ENCODE measurements at regions not wholly inside any gene's neighbourhood (a gene's known extent, or its start where the extent isn't known, plus 50 kb on each side); places are given as distances from the start of the nearest gene placed in this dataset.

- BruUV-seq (replicated peaks), result no TSS peak
- Histone ChIP-seq H3K9me3 (ENCODE audit: low read depth, low read length, poor library complexity, severe bottlenecking) (no peaks in the 10 kb centered on the region), H3K4me1 (ENCODE audit: insufficient read depth, low read length, poor library complexity, severe bottlenecking) (no peaks in the 10 kb centered on the region), H3K27me3 (replicated peaks; ENCODE audit: insufficient read depth, low read depth, low read length, poor library complexity) (no peaks in the 10 kb centered on the region), H3K27ac (ENCODE audit: low read depth, low read length, poor library complexity, severe bottlenecking) (no peak overlapping the region), H3K36me3 (ENCODE audit: insufficient read depth, low read length, poor library complexity, severe bottlenecking) (no peaks in the 10 kb centered on the region), H3K4me3 (ENCODE audit: low read depth, low read length, poor library complexity, severe bottlenecking) (no peak overlapping the region)
- no peak for DNase-seq (ENCODE audit: low spot score)
- TF ChIP-seq CTCF (conservative IDR thresholded peaks at IDR 0.05; ENCODE audit: low read depth, low read length), result no peak
- no peak for TF ChIP-seq EZH2 (IDR thresholded peaks at IDR 0.05; ENCODE audit: borderline replicate concordance, low read depth, low read length, poor library complexity, severe bottlenecking)
- CTCF ChIA-PET, result no interaction called here
- intact Hi-C loops (cut with micrococcal nuclease; ENCODE audit: unreplicated experiment), result no loop called here
- POLR2A ChIA-PET (ENCODE audit: low non-redundant PET), result no interaction called here
These were observed 88.8 kb downstream of the CDC7 start for GRCh38 chr1:91589437-91589836.

- POLR2A ChIA-PET (ENCODE audit: low non-redundant PET), result no interaction called here
- Histone ChIP-seq H3K27me3 (replicated peaks; ENCODE audit: insufficient read depth, low read depth, low read length, poor library complexity) (no peaks in the 10 kb centered on the region), H3K9me3 (ENCODE audit: low read depth, low read length, poor library complexity, severe bottlenecking) (no peaks in the 10 kb centered on the region), H3K27ac (ENCODE audit: low read depth, low read length, poor library complexity, severe bottlenecking) (no peak overlapping the region), H3K4me3 (ENCODE audit: low read depth, low read length, poor library complexity, severe bottlenecking) (no peak overlapping the region), H3K4me1 (ENCODE audit: insufficient read depth, low read length, poor library complexity, severe bottlenecking) (no peaks in the 10 kb centered on the region), H3K36me3 (ENCODE audit: insufficient read depth, low read length, poor library complexity, severe bottlenecking) (no peaks in the 10 kb centered on the region)
- DNase-seq (ENCODE audit: low spot score), result no peak
- BruUV-seq (replicated peaks), result no TSS peak
- CTCF ChIA-PET, result no interaction called here
- TF ChIP-seq CTCF (conservative IDR thresholded peaks at IDR 0.05; ENCODE audit: low read depth, low read length), result no peak
- no peak for TF ChIP-seq EZH2 (IDR thresholded peaks at IDR 0.05; ENCODE audit: borderline replicate concordance, low read depth, low read length, poor library complexity, severe bottlenecking)
- intact Hi-C loops (cut with micrococcal nuclease; ENCODE audit: unreplicated experiment), result no loop called here
These were observed 90.7 kb downstream of the CDC7 start for GRCh38 chr1:91591175-91591974.

- no peak overlapping the region for H3K4me3 ChIP-seq (ENCODE audit: low read depth, low read length, poor library complexity, severe bottlenecking)
- POLR2A ChIA-PET (ENCODE audit: low non-redundant PET), result no interaction called here
These were observed 92.2 kb downstream of the CDC7 start for GRCh38 chr1:91592716-91593477.

More at GRCh38 chr1:91592716-91593477, 92.2 kb downstream of the CDC7 start:
- DNase-seq (ENCODE audit: low spot score), result no peak
- BruUV-seq (replicated peaks), result no TSS peak
- CTCF ChIA-PET, result no interaction called here
- H3K4me1 ChIP-seq (ENCODE audit: insufficient read depth, low read length, poor library complexity, severe bottlenecking), result no peaks in the 10 kb centered on the region
- TF ChIP-seq EZH2 (IDR thresholded peaks at IDR 0.05; ENCODE audit: borderline replicate concordance, low read depth, low read length, poor library complexity, severe bottlenecking) (no peak), CTCF (conservative IDR thresholded peaks at IDR 0.05; ENCODE audit: low read depth, low read length) (no peak)
- H3K27ac ChIP-seq (ENCODE audit: low read depth, low read length, poor library complexity, severe bottlenecking), result no peak overlapping the region
- intact Hi-C loops (cut with micrococcal nuclease; ENCODE audit: unreplicated experiment), result no loop called here
- no peaks in the 10 kb centered on the region for H3K36me3 ChIP-seq (ENCODE audit: insufficient read depth, low read length, poor library complexity, severe bottlenecking)
- H3K9me3 ChIP-seq (ENCODE audit: low read depth, low read length, poor library complexity, severe bottlenecking), result no peaks in the 10 kb centered on the region
- H3K27me3 ChIP-seq (replicated peaks; ENCODE audit: insufficient read depth, low read depth, low read length, poor library complexity), result no peaks in the 10 kb centered on the region

Measured in A673 (cell line).